ENCODE measurements at regions not wholly inside any gene's neighbourhood (a gene's known extent, or its start where the extent isn't known, plus 50 kb on each side); places are given as distances from the start of the nearest gene placed in this dataset.

- no peak for DNase-seq (ENCODE audit: low spot score)
Measured at GRCh38 chr11:70848243-70848750, 404.1 kb downstream of the SHANK2 start.

- no peak for DNase-seq (ENCODE audit: low spot score)
Measured at GRCh38 chr11:70849031-70849430, 403.3 kb downstream of the SHANK2 start.

GRCh38 chr11:70851308-70851707 lies 401.1 kb downstream of the SHANK2 start:
- DNase-seq (ENCODE audit: low spot score) = no peak

- DNase-seq (ENCODE audit: low spot score) = no peak
Measured at GRCh38 chr11:70851907-70852306, 400.5 kb downstream of the SHANK2 start.

- no peak for DNase-seq (ENCODE audit: low spot score)
Measured at GRCh38 chr11:70853068-70853769, 399.2 kb downstream of the SHANK2 start.

GRCh38 chr11:70853770-70854108 lies 398.6 kb downstream of the SHANK2 start:
- DNase-seq (ENCODE audit: low spot score) = no peak

GRCh38 chr11:70854201-70854600 lies 398.2 kb downstream of the SHANK2 start:
- DNase-seq (ENCODE audit: low spot score) = no peak

GRCh38 chr11:70854901-70855556 lies 397.3 kb downstream of the SHANK2 start:
- DNase-seq (ENCODE audit: low spot score) = no peak

- DNase-seq (ENCODE audit: low spot score) = no peak
Measured at GRCh38 chr11:70857894-70858293, 394.5 kb downstream of the SHANK2 start.

GRCh38 chr11:70859180-70859579 lies 393.2 kb downstream of the SHANK2 start:
- no peak for DNase-seq (ENCODE audit: low spot score)

GRCh38 chr11:70860888-70861287 lies 391.5 kb downstream of the SHANK2 start:
- no peak for DNase-seq (ENCODE audit: low spot score)

GRCh38 chr11:70861559-70861958 lies 390.8 kb downstream of the SHANK2 start:
- no peak for DNase-seq (ENCODE audit: low spot score)

GRCh38 chr11:70862093-70862492 lies 390.3 kb downstream of the SHANK2 start:
- DNase-seq (ENCODE audit: low spot score) = no peak

GRCh38 chr11:70863186-70863585 lies 389.2 kb downstream of the SHANK2 start:
- DNase-seq (ENCODE audit: low spot score) = no peak

- DNase-seq (ENCODE audit: low spot score) = no peak
Measured at GRCh38 chr11:70863993-70864392, 388.4 kb downstream of the SHANK2 start.

GRCh38 chr11:70865356-70865755 lies 387.0 kb downstream of the SHANK2 start:
- no peak for DNase-seq (ENCODE audit: low spot score)

GRCh38 chr11:70866834-70867233 lies 385.5 kb downstream of the SHANK2 start:
- no peak for DNase-seq (ENCODE audit: low spot score)

GRCh38 chr11:70867281-70868047 lies 384.9 kb downstream of the SHANK2 start:
- no peak for DNase-seq (ENCODE audit: low spot score)

GRCh38 chr11:70868341-70868885 lies 384.0 kb downstream of the SHANK2 start:
- DNase-seq (ENCODE audit: low spot score) = no peak

GRCh38 chr11:70869054-70869453 lies 383.3 kb downstream of the SHANK2 start:
- no peak for DNase-seq (ENCODE audit: low spot score)

GRCh38 chr11:70871881-70872280 lies 380.5 kb downstream of the SHANK2 start:
- DNase-seq (ENCODE audit: low spot score) = no peak

GRCh38 chr11:70872299-70872698 lies 380.1 kb downstream of the SHANK2 start:
- DNase-seq (ENCODE audit: low spot score) = no peak

All from D341Med (cell line).